ENCODE measurements at regions not wholly inside any gene's neighbourhood (a gene's known extent, or its start where the extent isn't known, plus 50 kb on each side); places are given as distances from the start of the nearest gene placed in this dataset.

GRCh38 chr1:56278061-56278460 is 301.3 kb downstream of the PLPP3 start:
- Histone ChIP-seq H3K36me3 (ENCODE audit: low read depth) (no peaks in the 10 kb centered on the region), H3K27me3 (ENCODE audit: insufficient read depth, poor library complexity, severe bottlenecking) (no peaks in the 10 kb centered on the region), H3K4me3 (ENCODE audit: severe bottlenecking) (no peak overlapping the region), H3K27ac (ENCODE audit: poor library complexity, severe bottlenecking) (no peak overlapping the region), H3K9me3 (ENCODE audit: severe bottlenecking) (no peaks in the 10 kb centered on the region), H3K4me1 (ENCODE audit: insufficient read depth, poor library complexity, severe bottlenecking) (no peaks in the 10 kb centered on the region)
- no peak for DNase-seq (ENCODE audit: low spot score)
- no peak for ATAC-seq (ENCODE audit: low read depth)
- no peak for TF ChIP-seq CTCF (IDR thresholded peaks at IDR 0.05; ENCODE audit: poor library complexity, severe bottlenecking)

- no peak for ATAC-seq (ENCODE audit: low read depth)
- Histone ChIP-seq H3K27ac (ENCODE audit: poor library complexity, severe bottlenecking) (no peak overlapping the region), H3K4me3 (ENCODE audit: severe bottlenecking) (no peak overlapping the region), H3K4me1 (ENCODE audit: insufficient read depth, poor library complexity, severe bottlenecking) (no peaks in the 10 kb centered on the region), H3K36me3 (ENCODE audit: low read depth) (no peaks in the 10 kb centered on the region), H3K27me3 (ENCODE audit: insufficient read depth, poor library complexity, severe bottlenecking) (peaks cover 6% of the 10 kb centered on the region), H3K9me3 (ENCODE audit: severe bottlenecking) (no peaks in the 10 kb centered on the region)
- no peak for TF ChIP-seq CTCF (IDR thresholded peaks at IDR 0.05; ENCODE audit: poor library complexity, severe bottlenecking)
- no peak for DNase-seq (ENCODE audit: low spot score)
Observed at GRCh38 chr1:56268519-56269140, 310.7 kb downstream of the PLPP3 start.

- ATAC-seq (ENCODE audit: low read depth): no peak
- H3K27me3 ChIP-seq (ENCODE audit: insufficient read depth, poor library complexity, severe bottlenecking): peaks cover 6% of the 10 kb centered on the region
- DNase-seq (ENCODE audit: low spot score): no peak
- H3K27ac ChIP-seq (ENCODE audit: poor library complexity, severe bottlenecking): no peak overlapping the region
- no peak overlapping the region for H3K4me3 ChIP-seq (ENCODE audit: severe bottlenecking)
- no peak for TF ChIP-seq CTCF (IDR thresholded peaks at IDR 0.05; ENCODE audit: poor library complexity, severe bottlenecking)
- no peaks in the 10 kb centered on the region for H3K4me1 ChIP-seq (ENCODE audit: insufficient read depth, poor library complexity, severe bottlenecking)
- H3K36me3 ChIP-seq (ENCODE audit: low read depth): no peaks in the 10 kb centered on the region
- no peaks in the 10 kb centered on the region for H3K9me3 ChIP-seq (ENCODE audit: severe bottlenecking)
Observed at GRCh38 chr1:56267611-56268010, 311.8 kb downstream of the PLPP3 start.

GRCh38 chr1:56266359-56266758 is 313.0 kb downstream of the PLPP3 start:
- no peak overlapping the region for H3K4me3 ChIP-seq (ENCODE audit: severe bottlenecking)
- H3K27ac ChIP-seq (ENCODE audit: poor library complexity, severe bottlenecking): no peak overlapping the region
- H3K9me3 ChIP-seq (ENCODE audit: severe bottlenecking): no peaks in the 10 kb centered on the region
- ATAC-seq (ENCODE audit: low read depth) (no peak), DNase-seq (ENCODE audit: low spot score) (no peak)
- H3K36me3 ChIP-seq (ENCODE audit: low read depth): no peaks in the 10 kb centered on the region
- TF ChIP-seq CTCF (IDR thresholded peaks at IDR 0.05; ENCODE audit: poor library complexity, severe bottlenecking): no peak
- peaks cover 6% of the 10 kb centered on the region for H3K27me3 ChIP-seq (ENCODE audit: insufficient read depth, poor library complexity, severe bottlenecking)
- H3K4me1 ChIP-seq (ENCODE audit: insufficient read depth, poor library complexity, severe bottlenecking): no peaks in the 10 kb centered on the region

- Histone ChIP-seq H3K9me3 (ENCODE audit: severe bottlenecking) (no peaks in the 10 kb centered on the region), H3K4me1 (ENCODE audit: insufficient read depth, poor library complexity, severe bottlenecking) (no peaks in the 10 kb centered on the region), H3K27ac (ENCODE audit: poor library complexity, severe bottlenecking) (no peak overlapping the region), H3K36me3 (ENCODE audit: low read depth) (no peaks in the 10 kb centered on the region), H3K4me3 (ENCODE audit: severe bottlenecking) (no peak overlapping the region), H3K27me3 (ENCODE audit: insufficient read depth, poor library complexity, severe bottlenecking) (peaks cover 2% of the 10 kb centered on the region)
- ATAC-seq (ENCODE audit: low read depth) (no peak), DNase-seq (ENCODE audit: low spot score) (no peak)
- TF ChIP-seq CTCF (IDR thresholded peaks at IDR 0.05; ENCODE audit: poor library complexity, severe bottlenecking): no peak
Observed at GRCh38 chr1:56265216-56265615, 314.1 kb downstream of the PLPP3 start.

Measured in RWPE2 (cell line).